Colon (tissue), 2 donors: ENCODE measurements at regions not wholly inside any gene's neighbourhood (a gene's known extent, or its start where the extent isn't known, plus 50 kb on each side); places are given as distances from the start of the nearest gene placed in this dataset.
A peak's percentile ranks its signal among the peaks of the same experiment; 100 is the strongest.

Experiments
- FAIRE-seq: peaks from 2 replicates; lab custom pipeline; 2012; peaks lifted over from hg19 to GRCh38; lab: Jason Lieb, UNC
- donor health status: control.
- donor health status: control.

DNA sequence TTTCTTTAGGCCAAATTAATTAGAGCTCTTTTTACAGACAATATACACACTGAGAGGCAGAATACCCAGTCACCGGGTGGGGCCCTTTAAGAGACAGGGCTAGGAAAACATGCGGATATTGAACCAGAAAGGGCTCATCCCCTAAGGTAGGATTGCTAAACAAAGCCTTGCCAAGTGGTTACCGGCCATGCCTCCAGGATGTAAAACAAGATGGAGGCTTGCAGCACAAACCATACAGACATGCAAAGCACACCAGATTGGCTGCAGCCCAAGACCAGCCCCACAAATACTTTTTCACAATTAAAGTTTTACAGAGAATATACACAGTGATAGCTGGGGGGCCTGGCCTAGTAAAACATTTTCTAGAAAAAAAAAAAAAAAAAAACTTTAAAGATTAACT, 210.0 kb downstream of the KLHL4 start:
- no peak for FAIRE-seq

DNA sequence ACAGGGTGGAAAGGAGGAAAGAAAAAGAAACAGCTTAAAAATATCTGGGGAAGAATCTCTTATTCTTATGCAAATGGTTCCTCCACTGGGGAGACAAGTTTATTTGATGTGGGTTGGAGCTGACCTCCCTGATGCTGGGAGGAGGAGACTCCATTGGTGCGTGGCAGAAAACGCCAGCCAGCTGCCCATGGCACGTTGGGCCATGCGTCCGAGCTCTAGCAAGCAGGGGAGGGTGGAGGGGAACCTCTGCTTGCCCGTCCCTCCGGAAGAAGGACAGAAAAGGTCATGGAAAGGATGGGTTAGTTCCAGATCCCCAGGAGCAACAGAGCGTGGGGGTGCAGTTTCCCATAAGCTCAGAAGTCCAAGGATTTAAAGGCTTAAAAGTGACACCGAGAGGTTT, 210.4 kb downstream of the KLHL4 start:
- FAIRE-seq, result no peak

DNA sequence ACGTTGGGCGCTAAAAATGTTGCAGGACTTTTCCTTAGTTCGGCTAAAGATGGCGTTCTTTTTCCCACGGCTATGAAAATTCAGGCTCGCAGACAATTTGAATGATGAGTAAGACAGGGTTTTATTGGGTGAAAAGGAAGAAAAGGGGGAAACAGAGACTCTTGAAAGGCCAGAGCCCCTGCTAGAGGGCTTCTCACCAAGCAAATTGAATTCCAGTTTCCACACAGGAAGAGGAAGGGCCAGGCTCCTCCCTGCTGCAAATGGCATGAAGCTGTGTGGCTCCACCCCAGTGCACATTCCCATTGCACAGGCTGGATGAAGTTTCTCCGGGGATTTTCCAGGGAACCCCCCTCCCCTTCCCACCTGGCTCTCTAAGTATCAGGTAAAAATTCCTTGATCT, 210.9 kb downstream of the KLHL4 start:
- FAIRE-seq, result no peak

DNA sequence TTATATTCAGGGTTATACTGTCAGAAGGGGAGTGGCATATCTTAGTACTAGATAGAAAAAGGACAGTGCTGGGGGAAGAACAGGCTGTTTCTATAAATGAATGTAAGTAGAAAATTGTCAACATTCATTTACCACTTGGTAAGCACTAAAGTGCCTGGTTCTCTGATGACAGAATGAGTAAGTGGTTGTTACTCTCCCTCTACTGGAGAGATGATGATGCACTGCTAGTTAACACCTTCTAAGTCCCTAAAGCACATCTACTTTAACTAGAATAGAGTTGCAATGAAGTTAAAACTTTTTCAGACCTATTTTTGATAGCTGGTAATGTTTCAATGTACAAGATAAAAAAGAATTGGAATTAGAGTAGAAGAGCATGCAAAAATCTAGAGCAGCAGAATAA, 214.5 kb downstream of the KLHL4 start:
- no peak for FAIRE-seq

DNA sequence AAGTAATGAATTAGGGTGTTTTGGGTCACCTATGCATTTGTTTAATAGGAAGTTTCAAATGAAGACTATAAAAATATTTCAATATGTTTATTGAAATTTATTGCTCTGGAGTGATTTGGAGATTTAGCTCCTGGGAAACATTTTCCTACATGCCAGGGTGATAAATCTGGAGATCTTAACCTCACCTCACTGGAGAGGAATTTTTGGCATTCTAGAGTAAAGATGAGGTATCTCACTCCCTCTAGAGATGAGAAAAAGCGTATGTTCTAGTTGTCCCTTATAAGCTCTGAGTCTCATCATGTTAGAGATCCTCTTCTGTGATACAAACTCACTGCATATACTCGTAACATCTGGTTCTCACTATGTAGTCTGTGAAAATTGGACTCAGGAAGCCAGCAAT, 219.0 kb downstream of the KLHL4 start:
- peak; percentile 76 for FAIRE-seq

DNA sequence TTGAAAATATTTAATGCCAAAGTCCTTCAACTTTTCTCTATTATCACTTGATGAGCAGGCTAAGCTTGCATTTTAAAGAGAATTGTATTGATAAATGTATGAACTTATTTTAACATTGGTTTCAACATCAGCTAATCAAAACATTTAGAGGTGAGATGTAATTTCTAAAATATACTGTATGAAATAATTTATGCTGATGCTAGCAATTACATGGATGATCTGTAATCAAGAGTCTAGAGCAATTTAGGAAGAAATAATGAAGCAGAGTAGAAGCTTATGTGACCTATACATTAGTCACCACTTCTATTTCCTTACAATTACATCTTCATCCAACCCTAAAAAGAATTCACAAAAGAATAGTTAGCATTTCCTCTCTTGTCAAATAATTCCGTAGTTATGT, 226.8 kb downstream of the KLHL4 start:
- no peak for FAIRE-seq

DNA sequence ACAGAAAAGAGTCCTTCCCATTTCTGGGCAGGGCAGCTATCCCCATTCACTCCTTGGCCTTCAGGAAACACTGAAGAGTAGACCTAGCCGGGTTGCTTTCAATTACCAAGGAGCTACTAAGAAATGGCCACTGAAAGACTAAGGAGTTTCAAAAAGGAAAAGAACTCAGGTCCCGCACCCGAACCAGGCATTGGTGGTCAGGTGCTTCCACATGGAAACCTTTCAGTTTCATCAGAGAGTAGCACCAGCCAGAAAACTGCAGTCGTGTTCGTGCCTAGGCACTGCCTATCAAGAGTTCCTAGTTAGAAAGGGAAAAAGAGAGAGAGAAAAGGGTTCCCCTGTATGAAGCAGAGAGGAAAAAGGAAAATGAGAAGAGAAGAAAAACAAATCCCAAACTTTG, 237.9 kb downstream of the KLHL4 start:
- FAIRE-seq, result no peak

DNA sequence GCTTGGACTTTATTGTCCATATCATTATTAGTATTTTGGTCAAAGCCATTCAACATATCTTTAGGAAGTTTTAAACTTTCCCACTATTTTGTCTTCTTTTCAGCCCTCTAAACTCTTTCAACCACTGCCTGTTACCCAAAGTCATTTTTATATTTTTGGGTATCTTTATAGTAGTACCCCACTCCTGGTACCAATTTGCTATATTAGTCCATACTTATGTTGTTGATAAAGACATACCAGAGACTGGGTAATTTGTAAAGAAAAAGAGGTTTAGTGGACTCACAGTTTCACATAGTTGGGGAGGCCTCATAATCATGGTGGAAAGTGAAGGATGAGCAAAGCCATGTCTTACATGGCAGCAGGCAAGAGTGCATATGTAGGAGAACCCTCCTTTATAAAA, 271.4 kb downstream of the KLHL4 start:
- peak; percentile 5 for FAIRE-seq

DNA sequence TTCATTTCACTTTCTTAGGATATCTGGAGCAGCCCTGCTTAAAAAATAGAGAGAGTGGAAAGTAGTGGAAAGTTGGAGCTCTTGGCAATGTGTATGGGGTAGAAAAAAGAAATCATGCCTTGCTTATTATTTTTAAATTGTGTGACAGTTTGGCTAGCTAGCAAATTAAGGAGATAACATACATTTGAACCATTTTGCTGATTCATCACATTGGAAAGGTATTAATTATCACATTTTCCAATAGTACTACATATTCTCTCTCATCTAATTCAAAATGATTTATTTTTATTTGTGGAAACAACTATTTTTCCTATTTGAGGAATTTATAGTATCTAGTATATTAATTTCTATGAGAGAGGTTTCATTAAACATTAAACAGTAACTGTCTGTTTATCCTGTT, 280.4 kb downstream of the KLHL4 start:
- peak; percentile 60 for FAIRE-seq

DNA sequence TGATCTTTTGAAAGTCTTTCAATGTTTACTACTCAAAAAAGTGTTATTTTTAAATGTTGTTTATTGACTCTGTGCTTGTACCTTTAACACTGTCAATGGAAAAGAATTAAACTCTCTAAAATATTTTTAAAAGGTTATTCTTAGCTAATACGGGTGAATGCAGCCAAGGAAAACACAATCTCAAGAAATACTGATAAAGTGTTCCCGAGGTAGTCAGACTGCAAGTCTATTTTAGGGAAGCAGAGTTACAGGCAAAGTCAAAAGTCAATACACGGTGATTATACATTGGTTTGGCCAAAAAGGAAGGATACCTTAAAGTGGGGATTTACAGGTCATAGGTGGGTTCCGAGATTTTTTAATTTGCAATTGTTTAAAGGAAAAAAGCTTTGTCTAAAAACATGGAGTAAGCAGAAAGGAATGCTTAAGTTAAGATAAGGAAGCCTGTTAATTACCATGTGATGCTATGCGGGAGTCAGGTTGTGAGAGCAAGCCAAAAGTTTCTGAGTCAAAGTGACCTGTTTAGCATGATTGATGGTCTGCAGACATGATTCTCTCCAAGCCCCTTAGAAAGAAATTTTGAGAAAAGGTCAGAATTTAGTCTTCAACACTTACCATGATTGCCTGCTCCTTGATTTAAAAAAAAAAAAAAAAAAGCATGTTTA, 288.4 kb downstream of the KLHL4 start:
- FAIRE-seq, result no peak

DNA sequence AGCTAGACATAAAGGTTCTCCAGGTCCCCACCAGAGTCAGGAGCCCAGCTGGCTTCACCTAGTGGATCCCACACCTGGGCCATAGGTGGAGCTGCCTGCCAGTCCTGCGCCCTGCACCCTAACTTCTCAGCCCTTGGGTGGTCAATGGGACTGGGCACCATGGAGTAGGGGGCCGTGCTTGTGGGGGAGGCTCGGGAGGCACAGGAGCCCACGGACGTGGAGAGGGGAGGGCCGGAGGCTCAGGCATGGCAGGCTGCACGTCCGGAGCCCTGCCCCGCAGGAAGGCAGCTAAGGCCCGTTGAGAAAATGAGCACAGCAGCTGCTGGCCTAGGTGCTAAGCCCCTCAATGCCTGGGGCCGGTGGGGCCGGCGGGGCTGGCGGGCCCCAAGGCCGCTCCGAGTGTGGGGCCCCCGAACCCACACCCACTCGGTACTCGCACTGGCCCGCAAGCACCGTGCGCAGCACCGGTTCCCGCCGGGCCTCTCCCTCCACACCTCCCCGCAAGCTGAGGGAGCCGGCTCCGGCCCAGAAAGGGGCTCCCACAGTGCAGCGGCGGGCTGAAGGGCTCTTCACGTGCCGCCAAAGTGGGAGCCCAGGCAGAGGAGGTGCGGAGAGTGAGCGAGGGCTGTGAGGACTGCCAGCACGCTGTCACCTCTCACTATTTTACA, 291.1 kb downstream of the KLHL4 start:
- no peak for FAIRE-seq

DNA sequence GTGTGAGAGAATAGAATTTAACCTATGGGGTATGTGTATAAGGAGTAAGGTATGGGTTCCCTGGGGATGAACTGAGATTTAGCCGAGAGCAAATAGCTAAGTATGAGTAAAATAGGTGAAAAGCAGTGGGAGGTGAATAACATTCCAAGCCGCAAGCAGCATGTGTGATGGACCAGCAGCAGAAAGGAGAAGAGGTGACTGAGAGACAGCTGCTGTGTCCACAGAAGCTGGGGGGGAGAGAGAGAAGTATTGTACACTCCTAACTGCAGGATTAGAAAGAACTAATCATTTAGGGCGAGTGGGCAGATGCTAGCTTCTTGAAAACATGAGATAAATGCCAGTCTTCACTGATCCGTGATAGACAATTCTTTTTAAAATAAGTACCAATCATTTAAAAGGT, 296.0 kb downstream of the KLHL4 start:
- no peak for FAIRE-seq

DNA sequence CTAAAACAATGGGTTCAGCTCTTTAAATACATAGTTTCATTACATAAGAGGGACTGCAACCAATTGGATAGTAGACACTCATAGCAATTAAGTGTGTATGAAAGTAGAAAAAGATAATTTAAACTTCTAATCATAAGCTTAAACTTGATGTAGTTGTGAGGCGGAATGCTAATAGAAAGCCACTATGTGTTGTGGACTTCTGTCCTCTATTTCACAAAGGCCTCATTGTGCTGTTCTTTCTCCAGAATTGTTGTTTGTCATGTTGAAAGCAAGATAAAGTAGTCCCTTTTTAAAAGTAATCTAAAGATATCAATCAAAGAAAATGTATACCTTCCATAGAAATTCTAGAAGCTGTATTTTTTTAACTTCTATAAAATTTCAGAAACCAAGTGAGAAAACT, 329.4 kb downstream of the KLHL4 start:
- FAIRE-seq, result peak; percentile 85

DNA sequence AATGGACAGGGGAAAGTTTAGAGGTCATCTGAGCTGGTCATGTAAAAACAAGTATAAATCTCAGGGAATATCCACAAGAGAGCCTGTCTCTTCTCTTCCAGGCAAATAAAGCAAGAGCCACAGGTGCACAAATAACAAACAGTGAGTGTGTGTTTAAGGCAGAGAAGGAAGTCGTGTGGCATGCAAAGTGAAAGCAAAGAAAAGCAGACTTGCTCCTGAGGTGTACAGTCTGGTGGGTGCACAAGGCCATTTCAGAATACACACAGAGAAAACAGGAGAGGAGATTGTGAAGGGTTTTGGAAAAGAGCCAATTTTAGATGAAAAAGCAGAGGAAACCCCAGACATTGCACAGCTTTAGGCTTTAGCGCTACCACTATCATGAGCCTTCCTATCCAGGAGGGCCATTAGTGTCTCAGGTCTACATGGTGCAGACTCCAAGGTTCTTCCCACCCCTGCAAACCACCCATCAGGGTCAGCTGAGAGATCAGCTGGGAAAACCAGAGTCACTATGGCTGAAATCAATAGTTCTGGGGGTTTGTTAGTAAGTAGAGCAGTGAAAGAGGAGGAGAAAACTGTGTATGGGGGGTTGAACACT, 355.8 kb downstream of the KLHL4 start:
- no peak for FAIRE-seq

DNA sequence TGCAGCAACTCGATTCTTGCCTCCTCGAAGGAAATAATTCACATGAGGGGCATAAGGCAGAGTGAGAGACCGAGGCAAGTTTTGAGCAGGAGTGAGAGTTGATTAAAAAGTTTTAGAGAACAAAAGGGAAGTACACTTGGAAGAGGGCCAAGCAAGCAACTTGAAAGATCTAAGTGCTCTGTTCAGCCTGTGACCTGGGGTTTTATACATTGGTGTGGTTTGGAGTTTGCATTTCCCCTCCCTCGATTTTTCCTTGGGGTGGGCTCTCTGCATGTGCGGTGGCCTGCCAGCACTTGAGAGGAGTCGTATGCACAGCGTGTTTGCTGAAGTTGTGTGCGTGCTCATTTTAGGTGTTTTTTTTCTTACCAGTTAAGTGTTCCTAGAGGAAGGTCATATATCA, 356.4 kb downstream of the KLHL4 start:
- FAIRE-seq, result no peak

DNA sequence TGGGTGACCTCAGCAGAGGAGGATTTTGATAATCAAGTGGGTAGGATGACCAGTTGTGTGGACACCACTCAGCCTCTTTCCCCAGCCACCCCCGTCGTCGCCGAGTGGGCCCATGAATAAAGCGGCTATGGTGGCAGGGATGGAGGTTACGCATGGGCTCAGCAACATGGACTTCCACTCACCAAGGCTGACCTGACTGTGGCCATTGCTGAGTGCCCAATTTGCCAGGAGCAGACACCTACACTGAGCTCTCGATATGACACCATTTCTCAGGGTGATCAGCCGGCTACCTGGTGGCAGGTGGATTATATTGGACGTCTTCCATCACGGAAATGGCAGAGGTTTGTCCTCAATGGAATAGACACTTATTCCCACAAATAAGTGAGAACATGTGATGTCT, 361.3 kb downstream of the KLHL4 start:
- no peak for FAIRE-seq

DNA sequence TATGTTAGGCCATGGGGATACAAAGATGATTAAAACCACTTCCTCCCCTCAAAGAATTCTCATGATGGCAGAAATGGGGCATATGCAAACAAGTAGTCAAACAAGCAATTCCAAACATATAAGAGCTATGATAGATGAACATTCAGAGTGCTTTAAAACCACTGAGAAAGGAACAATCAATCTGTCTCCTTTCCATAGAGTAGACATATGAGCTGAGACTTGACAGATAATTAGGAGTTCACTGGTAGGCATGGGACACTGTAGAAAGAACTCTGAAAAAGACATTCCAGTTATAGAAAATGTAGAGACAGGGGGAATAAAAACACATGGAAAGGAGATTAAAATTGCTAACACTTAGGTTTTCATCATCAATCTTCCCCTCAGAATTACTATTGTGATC, 372.8 kb downstream of the KLHL4 start:
- no peak for FAIRE-seq

DNA sequence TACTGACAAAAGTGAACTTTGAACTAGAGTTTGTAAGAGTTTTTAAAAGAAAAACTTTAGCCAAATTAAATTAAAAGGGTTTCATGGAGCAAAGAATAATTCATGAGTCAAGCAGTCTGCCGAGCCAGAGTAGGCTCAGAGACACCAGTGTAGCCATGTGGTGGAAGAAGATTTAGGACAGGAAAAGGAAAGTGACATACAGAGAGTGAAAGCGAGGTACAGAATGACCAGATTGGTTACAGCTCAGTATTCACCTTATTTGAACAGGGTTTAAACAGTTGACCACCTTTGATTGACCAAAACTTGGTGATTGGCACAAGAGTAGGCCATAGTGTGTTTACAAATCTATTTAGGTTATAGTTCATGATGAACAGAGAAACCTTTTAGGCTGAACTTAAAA, 377.8 kb downstream of the KLHL4 start:
- FAIRE-seq, result no peak

DNA sequence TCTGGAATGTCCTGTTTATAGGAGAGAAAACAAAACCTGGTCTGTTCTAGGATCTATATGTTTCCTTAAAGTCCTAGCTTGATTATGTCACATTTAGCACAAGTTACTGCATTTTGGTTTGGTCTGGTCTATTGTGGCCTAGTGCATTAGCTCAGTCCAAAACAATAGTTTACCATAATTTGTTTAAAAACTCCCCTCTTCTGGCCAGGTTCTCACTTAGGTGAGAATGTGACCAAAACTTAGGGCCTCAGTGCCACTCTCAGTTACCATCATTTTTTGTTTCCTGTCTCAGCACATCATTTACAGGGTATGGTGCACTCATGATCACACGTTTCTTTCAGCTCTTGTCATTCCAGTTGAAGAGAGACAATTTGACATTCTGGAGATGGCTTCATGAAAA, 378.5 kb downstream of the KLHL4 start:
- no peak for FAIRE-seq

DNA sequence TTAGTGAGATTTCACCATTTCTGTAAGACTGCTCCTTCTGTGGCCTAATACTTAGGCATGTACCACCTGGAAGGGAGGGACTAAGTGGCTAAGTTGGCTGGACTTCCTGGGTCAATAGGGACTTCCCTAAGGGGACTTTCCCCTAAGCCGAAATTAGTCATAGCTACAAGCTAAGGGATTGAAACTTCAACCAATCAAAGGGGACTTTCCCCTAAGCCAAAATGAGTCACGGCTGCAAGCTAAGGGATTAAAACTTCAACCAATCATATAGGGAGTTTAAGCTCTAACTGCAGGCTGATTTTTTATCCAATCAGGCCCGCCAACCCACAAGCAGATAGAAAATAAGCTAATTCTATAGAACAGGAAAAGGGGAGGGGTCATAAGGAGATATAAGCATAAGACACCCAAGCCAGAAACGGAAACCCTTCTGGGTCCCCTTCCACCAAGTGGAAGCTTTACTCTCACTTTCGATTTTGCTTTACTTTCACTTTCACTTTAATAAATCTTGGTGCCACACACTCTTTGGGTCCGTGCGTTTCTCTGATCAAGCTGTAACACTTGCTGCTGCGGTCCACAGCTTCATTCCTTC, 382.8 kb downstream of the KLHL4 start:
- FAIRE-seq, result no peak

DNA sequence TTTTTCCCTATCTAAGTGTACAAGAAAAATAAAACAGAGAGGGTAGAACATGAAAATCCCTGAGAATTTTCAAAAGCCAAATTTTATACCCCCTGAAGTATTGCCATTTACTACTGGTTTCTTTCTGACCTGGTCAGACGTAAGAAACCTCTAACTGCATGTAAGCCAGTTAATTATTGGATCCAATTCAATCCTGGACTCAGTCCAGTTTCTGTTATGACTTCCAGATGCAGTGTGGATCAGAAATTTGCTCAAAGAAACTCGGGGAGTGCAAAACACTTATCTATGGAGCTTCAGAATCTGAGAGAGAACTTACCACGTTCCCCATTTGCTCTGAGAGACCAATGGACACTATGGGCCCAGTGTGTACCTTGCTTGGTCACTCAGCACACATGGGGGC, 383.5 kb downstream of the KLHL4 start:
- no peak for FAIRE-seq

DNA sequence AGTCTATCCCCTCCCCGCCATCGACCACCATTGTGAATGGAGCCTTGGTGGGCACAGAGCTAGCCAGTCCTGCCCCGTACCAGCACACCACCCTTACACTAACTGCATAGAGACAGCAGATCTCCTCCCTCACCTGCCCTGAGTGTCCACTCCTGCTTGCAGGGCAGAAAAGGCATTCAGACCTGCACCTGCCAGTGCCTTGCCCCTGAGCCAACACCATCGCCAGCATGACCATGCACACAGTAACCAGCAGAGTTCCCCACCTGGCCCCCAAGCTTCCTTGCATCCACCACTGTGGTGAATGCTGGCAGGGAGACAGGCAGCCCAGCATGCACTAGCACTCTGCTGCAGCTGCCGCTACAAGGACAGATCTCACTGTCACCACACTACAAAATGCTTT, 397.1 kb downstream of the KLHL4 start:
- no peak for FAIRE-seq

DNA sequence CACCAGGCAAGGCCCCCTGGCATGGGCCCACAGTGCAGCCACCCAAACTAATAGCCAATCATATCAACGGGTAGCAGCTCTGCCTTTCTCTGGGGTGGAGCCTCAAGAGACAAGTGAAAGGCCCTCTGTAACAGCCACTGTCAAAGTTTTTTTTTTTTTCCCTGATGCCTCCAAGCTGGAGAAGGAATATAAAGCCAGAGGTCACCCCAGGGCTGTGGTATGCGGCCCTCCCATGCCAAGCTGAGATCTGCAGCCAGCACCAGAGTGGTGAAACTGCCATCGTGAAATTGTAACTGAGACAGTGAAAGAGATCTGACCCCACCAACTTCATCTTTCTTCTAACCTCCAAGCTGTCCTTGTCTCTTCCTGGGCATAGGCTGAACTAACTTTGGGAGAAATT, 407.0 kb downstream of the KLHL4 start:
- no peak for FAIRE-seq

DNA sequence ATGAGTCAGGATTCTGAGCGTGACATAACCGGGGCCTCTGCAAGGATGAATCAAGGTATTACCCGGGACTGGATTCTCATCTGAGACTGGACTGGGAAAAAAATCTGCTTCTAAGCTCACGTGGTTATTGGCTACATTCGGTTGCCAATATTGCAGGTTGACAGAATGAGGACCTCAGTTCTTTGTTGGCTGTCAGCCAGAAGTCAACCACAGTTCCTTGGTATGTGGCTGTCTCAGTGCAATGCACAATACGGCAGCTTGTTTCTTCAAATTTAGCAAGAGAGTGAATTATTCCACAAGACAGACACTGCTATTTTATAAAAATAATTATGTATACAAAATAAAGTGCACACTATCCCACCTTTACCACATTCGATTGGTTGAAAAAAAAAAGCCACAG, 424.2 kb downstream of the KLHL4 start:
- no peak for FAIRE-seq
